Stimulated activated CD4-positive, alpha-beta T cell treated with anti-CD3 and anti-CD28 coated beads, TNF-alpha, amount 100 ng/mL, for 4 hours (primary cell): ENCODE measurements at regions not wholly inside any gene's neighbourhood (a gene's known extent, or its start where the extent isn't known, plus 50 kb on each side); places are given as distances from the start of the nearest gene placed in this dataset.
"Not testable (repeated sequence)": the region's sequence is repeated elsewhere in the genome, so short reads cannot be mapped to it uniquely, and the experiment has no call there.

Experiments used
- DNase-seq, 3 experiments: peaks; one replicate each; pipeline ENCODE4 v3.0.0-alpha.2; 2020; ENCODE audit warnings: low read depth in 3 of 3

DNA sequence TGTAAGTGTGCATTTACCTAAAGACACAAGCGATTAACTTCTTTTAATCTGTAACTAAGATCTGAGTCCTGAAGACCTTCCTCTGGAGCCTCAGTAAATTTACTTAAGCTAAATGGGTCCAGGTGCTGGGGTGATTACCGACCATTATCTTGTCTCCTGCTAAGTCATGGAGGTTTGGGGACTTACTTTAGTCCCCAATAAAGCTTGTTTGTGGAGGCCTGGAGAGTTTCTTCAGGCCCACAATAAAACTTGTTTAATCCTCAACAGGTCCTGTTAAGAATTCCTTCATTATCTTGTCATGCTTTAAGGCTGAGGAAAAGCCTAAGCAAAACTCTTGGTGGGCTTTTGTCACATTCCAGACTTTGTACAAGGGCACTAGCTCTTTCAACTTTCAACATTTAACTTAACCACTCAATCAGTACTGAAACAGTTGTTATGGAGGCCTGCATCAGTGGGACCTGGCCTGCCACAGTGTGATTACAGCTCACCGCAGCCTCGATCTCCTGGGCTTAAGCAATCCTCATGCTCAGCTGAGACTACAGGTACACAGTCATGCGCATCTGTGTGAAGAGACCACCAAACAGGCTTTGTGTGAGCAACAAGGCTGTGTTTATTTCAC lies 84.0 kb downstream of the FMO4 start:
- DNase-seq: no peak

DNA sequence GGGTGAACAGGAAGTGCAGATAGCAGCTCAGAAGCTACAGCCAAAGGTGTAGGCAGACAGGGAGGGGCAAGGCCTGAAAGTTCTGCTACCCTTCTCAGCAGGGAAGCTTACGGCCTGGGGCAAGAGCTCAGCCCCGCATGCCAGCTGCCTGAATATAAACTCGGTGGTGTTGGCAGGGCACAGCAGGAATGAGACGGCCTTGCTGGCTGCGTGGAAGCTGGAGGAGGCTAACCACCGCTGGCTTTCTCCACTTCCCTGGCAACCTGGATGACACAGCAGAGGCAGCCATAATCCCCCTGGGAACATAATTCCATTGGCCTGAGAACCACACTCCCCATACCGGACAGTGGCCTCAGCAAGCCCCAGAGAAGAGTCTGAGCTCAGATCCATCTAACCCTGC lies 81.9 kb upstream of the PRRC2C start:
- no peak for DNase-seq

DNA sequence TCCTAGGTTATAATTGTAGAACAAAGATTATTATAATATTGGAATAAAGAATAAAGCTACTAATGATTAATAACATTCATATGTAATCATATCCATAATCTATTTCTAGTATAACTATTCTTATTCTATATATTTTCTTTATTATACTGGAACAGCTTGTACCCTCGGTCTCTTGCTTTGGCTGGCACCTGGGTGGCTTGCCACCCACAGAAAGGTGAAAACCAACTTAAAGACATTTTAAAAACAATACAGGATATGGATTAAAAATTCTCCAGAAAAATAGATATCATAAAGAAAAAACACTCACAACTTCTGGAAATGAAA lies 80.0 kb upstream of the PRRC2C start:
- DNase-seq: no peak

DNA sequence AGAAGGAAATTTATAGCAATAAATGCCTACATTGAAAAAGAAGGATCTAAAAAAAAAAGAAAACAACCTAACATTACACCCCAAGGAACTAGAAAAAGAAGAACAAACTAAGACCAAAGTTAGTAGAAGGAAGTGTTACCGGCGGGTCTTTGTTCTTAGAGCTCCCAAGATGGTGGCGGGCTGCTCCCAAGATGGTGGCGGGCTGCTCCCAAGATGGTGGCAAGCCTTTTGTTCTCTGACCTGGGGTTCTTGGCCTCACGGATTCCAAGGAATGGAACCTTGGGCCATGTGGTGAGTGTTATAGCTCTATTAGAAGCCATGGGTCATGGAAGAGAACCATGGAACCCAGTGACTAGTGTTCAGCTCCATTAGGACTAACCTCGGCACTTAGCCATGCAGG lies 71.8 kb upstream of the PRRC2C start:
- DNase-seq: not testable (repeated sequence)

DNA sequence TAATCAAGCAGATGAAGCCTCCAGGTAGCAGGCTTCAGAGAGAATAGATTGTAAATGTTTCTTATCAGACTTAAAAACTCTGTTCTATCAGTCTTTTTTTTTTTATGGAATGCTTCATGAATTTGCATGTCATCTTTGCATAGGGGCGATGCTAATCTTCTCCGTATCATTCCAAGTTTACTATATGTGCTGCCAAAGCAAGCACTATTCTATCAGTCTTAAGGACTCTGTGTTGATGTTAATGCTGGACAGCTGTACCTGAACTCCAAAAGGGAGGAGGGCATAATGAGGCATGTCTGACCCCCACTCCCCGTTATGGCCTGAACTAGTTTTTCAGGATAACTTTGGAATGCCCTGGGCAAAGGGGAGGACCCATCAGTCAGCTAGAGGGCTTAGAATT lies 66.8 kb upstream of the PRRC2C start:
- DNase-seq: no peak

DNA sequence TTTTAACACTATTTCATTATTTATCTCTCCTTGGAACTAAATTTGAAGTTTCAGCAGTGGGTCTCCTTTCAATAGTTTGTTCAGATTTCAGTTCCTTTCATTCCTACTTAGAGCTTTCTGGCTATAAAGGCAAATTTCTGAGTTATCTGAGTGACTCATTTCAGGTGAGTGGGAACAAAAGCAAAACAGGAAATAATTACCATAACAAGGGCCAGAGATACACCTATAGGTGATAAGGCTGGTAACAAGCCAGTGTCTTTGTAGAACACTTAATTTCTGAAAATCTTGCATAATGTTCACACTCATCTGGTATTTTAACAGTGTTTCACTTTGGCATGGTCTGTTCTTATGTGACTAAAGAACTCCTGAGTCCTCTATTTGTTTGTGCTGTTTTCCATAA lies 64.5 kb upstream of the PRRC2C start:
- DNase-seq: no peak

DNA sequence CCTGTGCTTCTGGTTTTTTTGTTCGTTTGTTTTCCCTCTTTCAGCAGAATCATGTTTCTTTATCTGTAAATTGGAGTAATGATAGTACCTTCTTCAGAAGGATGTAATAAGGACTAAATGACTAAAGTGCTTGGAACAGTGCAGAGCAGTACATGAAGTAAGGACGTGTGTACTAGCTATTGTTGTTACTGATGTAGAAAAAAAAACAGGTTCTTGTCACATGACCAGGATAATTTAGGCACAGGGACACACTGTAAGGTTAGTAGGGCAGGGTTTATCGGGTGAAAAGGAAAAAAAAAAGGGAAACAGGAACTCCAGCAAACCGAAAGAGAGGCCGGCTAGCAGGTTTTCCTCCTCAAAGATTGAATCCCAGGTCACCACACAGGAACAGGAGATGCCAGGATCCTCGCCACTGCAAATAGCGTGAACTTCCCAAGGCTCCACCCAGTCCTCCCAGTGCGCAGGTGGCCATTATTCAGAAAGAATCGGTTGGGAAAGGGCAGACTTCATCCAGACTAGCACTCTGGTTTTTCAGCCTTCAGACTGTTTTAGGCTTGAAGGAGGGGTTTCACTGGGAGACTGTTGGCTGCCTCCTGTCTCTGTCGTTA lies 63.8 kb upstream of the PRRC2C start:
- DNase-seq: no peak

DNA sequence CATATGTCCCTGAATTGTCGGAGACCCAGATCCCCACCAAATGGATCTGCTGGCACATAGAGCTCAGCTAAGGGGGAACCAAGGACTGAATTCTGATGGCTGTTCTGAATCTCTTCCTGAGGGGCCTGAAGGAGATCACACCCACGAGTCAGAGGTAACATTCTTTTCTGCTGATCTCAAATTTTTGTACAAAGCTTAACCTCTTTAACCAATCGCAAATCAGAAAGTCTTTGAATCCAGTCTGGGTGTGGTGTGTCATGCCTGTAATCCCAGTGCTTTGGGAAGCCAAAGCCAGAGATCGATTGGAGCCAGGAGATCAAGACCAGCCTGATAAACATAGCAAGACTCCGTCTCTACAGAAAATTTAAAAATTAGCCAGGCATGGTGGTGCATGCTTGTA lies 62.8 kb upstream of the PRRC2C start:
- no peak for DNase-seq

DNA sequence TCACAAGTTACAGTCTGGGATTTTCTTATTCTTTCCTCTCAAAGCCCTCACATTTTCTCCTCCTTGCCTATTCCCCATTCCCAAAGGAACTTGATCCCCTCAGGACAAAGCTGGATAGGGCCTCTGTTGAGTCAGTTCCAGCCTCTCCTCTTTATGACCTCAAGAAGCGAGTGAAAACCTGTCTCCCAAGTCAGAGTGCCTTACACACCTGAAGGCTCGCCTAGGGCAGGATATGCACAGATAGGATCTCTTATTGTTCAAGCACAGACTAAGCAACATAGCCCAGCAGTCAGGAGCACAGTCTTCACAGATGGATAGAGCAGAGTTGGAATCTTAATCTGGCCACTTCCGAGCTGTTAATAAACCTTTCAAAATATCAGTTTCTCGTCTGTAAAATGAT lies 60.8 kb upstream of the PRRC2C start:
- DNase-seq: no peak

DNA sequence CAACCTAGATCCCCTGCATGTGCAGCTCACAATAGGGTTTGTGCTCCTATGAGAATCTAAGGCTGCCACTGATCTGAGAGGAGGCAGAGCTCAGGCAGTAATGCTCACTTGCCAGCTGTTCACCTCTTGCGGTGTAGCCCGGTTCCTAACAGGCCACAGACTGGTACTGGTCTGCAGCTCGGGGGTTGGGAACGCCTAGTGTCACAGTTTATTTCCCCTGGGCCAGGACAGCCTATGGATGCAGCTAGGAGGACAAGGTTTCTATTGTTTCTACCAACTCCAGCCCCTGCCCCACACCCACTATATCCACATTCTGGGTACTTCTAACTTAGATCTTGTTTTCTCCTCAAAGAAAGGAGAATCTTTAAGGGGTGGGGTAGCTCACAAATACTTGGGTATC lies 58.7 kb upstream of the PRRC2C start:
- DNase-seq: no peak

DNA sequence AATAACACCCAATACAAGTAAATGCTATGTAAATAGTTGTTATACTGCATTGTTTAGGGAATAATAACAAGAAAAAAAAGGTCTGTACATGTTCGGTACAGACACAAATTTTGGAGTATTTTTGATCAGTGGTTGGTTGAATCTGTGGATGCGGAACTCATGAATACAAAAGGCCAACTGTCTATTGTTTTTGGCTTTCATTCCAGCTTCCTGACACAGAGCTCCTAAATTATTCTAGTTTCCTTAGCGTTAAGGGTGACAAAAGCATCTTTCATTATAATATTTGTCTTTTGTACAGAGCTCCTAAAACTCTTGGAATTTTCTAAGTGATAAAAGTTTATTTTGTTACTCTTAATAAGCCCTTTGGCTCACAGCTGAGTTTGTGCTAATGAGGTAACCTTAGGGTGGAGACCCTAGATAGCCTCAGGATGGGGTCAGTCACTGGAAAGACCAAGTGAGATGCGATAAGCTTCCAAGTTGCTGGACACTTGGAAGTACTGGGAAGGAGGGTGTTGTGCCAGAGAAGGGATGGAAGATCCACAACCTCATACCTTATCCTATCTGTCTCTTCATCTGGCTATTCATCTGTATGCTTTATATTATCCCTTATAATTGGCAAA lies 57.4 kb upstream of the PRRC2C start:
- DNase-seq: no peak

DNA sequence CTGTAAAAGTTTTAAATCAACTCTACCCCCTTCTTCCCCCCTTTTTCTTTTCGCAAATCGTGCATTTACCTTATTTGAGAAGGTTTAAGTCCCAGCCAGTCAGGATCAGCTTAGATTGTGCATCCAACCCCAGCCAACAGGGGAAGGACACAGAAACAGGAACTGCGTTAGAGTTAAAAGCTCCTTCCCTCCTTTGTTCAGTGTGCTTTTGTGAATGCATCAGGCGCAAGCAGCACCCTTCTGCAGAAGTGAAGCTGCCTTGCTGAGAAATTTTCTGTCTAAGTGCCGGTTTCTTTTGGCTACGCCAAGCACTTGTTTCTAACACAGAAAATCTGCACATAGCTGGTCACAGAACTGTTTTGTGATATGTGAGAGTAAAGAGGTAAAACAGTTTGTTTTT lies 56.2 kb upstream of the PRRC2C start:
- DNase-seq: no peak

DNA sequence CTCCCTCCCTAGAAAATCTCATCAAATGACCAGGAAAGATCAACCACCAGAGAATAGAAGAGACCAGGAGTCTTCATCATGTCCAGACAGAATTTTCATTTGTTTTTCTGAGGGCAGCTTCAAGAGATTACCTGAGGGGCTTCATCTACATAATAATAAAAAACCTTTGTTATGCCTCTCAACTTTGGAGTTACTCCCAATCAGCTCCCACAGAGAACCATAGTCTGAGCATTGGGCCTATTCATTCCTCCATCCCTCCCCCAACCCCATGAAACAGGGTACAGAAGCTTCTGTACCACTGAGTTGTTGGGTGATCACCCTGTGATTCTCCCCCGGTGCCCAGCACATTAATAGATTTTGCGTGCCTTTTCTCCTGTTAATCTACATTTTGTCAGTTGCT lies 53.3 kb upstream of the PRRC2C start:
- DNase-seq: no peak

DNA sequence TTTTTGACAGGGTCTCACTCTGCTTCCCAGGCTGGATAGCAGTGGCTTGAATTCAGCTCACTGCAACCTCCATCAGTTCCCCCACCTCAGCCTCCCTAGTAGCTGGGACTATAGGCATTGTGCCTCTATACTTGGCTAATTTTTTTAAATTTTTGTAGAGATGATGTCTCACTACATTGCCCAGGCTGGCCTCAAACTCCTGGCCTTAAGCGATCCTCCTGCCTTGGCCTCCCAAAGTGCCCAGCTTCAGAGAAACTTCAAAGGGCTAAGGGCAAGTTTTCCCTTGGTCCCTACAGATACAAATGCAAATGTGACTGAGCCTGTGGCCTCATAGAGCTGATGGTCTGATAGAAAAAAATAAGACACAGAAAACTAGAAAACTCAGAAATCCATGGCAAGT lies 52.9 kb upstream of the PRRC2C start:
- DNase-seq: no peak

DNA sequence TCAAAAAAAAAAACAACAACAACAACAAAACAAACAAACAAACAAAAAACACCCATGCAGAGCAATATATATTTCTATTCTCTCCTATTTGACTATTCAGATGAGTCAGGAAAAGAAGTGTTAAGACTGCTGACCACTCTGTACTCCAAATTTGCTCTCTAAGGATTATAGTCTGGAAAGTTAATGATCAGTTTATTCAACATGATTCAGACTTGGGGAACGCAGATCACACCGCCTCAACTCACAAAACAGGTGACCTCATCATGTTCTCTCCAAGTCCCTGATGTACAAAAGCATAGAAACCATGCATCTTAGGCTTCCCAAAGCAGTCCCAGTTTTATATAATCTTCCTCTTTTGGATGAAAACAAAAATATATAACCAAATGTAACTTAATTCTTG lies 51.9 kb upstream of the PRRC2C start:
- DNase-seq: no peak

DNA sequence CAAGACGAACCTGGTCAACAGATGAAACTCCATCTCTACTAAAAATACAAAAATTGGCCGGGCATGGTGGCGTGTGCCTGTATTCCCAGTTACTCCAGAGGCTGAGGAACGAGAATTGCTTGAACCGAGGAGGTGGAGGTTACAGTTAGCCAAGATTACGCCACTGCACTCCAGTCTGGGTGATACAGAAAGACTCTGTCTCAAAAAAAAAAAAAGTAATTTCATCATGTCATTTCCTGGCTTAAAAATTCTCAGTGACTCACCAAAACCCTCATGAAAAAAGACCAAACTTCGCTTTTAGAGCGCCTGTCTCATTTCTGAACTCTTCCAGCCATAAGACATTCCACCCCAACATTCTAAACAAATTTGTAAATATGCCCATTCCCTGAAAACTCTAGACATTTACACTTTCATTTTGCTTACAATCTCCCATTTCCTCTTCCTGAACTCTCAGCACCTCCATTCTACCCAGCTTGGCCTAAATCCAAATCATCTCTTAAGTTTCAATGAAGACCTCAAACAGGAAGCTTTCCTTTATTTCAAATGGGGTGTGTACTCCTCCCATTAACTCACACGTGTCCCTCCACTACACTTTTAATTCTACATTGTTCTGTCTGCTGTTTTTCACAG lies 50.5 kb upstream of the PRRC2C start:
- DNase-seq: peak in 1 of 3 experiments; percentile 3
